ENCODE measurements at regions not wholly inside any gene's neighbourhood (a gene's known extent, or its start where the extent isn't known, plus 50 kb on each side); places are given as distances from the start of the nearest gene placed in this dataset.

DNA sequence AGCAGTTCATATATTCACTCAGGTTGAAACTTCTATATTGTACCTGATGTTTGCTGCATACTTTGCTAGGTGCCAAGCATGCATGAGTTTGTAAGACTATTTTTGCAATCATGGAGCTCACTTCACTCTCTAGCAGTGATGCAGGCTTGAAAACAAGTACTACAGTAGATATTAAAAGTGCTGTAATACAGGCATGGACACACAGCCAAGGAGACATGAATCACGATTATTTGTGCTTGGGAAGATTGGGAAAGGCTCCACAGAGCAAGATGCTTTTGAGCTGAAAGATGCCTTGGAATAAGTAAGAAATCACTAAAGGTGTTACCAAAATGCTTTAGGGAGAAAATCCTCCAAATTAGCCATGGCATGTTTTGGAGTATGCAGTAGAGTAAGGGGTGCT is 427.4 kb downstream of the UTRN start:
- H3K36me3 ChIP-seq (ENCODE audit: insufficient read depth, low read length) = no peaks in the 10 kb centered on the region
- H3K27me3 ChIP-seq (ENCODE audit: insufficient read depth, low read length) = no peaks in the 10 kb centered on the region
- H3K9me3 ChIP-seq (ENCODE audit: low read length) = no peaks in the 10 kb centered on the region
- H3K4me1 ChIP-seq (ENCODE audit: insufficient read depth, low read length) = peaks cover 10% of the 10 kb centered on the region
- no peak overlapping the region for H3K4me3 ChIP-seq (ENCODE audit: low read length)
- H2AFZ ChIP-seq (ENCODE audit: low read depth, low read length) = no peak overlapping the region

DNA sequence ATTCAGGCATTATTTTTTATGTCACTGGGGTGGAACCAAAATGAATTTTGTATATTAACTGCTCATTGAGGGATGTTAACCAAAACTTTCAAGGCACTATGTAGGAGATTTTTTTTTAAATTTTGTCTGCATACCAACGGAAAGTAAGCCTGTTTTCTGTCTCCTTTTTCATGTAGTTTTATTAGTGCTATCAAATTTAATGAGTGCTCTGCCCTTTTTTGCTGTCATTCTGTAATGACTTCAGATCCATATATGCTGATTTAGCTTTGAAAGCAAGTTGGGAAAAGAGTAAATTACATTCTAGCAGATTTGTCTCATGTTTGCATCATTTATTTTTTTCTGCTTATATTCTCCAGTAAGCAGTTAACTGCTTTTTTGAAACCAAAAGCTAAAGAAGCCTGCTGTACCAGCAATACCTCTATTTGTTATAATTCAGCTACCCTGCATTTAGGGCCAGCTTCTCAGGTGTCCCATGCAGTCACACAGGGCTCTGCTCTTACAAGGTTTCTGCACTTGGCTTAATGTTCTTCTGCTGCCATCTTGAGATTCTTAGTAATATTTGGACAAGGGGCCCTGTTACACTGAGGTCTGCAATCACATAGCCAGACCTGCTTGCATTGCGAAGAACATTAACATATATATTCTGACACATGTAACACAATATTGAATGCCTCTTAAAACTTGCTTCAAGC is 429.0 kb downstream of the UTRN start:
- H3K4me1 ChIP-seq (ENCODE audit: insufficient read depth, low read length) = peaks cover 10% of the 10 kb centered on the region
- H3K9me3 ChIP-seq (ENCODE audit: low read length) = no peaks in the 10 kb centered on the region
- no peaks in the 10 kb centered on the region for H3K36me3 ChIP-seq (ENCODE audit: insufficient read depth, low read length)
- H2AFZ ChIP-seq (ENCODE audit: low read depth, low read length) = no peak overlapping the region
- no peaks in the 10 kb centered on the region for H3K27me3 ChIP-seq (ENCODE audit: insufficient read depth, low read length)
- no peak overlapping the region for H3K4me3 ChIP-seq (ENCODE audit: low read length)

DNA sequence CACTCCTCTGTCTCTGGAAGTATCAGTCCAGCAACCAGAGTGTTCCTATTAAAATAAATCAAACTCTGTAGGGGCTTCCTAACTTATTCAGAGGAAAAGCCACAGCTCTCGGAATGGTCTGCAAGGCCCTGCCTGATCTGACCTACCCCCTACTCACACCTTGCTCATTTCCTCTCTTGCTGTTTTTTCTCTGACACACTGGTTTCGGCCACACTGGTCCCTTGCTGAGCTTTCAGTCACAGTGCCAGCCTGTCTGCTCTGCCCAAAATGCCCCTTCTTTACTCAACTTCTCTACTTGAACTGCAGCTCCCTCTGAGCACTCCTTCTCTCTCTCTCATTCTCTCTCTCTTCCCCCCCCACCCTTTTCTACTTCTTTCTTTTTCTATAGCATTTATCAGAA is 430.2 kb downstream of the UTRN start:
- Histone ChIP-seq H3K36me3 (ENCODE audit: insufficient read depth, low read length) (no peaks in the 10 kb centered on the region), H3K9me3 (ENCODE audit: low read length) (no peaks in the 10 kb centered on the region), H3K4me3 (ENCODE audit: low read length) (no peak overlapping the region), H3K4me1 (ENCODE audit: insufficient read depth, low read length) (peaks cover 10% of the 10 kb centered on the region), H2AFZ (ENCODE audit: low read depth, low read length) (no peak overlapping the region), H3K27me3 (ENCODE audit: insufficient read depth, low read length) (no peaks in the 10 kb centered on the region)

DNA sequence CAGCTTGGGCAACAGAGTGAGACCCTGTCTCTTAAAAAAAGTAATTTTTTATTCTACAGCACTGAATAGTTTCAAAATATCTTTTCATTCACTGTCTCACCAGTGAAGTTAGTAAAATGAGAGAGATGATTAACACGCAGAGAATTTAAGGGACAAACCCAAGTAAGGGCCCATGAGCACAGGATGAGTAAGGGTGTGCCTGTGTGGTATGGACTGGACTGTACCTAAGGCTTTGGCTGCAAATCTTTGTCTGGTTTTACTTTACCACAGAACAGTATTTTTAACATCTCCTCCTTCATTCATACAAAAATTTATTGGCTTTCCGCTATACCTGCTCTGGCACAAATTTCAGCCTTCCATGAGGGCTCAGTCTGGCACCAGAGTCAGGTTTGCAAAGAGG is 433.3 kb downstream of the UTRN start:
- Histone ChIP-seq H3K4me3 (ENCODE audit: low read length) (no peak overlapping the region), H3K36me3 (ENCODE audit: insufficient read depth, low read length) (no peaks in the 10 kb centered on the region), H3K27me3 (ENCODE audit: insufficient read depth, low read length) (no peaks in the 10 kb centered on the region), H3K9me3 (ENCODE audit: low read length) (peaks cover 2% of the 10 kb centered on the region), H2AFZ (ENCODE audit: low read depth, low read length) (no peak overlapping the region), H3K4me1 (ENCODE audit: insufficient read depth, low read length) (peaks cover 10% of the 10 kb centered on the region)

DNA sequence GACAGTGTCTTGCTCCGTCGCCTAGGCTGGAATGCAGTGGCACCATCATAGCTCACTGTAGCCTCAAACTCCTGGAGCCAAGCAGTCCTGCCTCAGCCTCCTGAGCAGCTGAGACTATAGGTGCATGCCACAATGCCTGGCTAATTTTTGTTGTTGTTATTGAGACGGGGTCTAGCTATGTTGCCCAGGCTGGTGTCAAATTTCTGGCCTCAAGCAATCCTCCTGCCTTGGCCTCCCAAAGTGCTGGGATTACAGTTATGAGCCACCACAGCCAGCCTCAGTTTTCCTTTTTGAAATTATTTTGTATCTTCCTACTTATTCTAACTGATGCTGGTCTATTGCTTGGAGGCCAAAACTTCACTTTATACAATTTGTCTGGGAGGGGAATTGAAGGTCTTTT is 436.1 kb downstream of the UTRN start:
- Histone ChIP-seq H2AFZ (ENCODE audit: low read depth, low read length) (no peak overlapping the region), H3K4me3 (ENCODE audit: low read length) (no peak overlapping the region), H3K36me3 (ENCODE audit: insufficient read depth, low read length) (no peaks in the 10 kb centered on the region), H3K4me1 (ENCODE audit: insufficient read depth, low read length) (no peaks in the 10 kb centered on the region), H3K9me3 (ENCODE audit: low read length) (peaks cover 2% of the 10 kb centered on the region), H3K27me3 (ENCODE audit: insufficient read depth, low read length) (no peaks in the 10 kb centered on the region)

DNA sequence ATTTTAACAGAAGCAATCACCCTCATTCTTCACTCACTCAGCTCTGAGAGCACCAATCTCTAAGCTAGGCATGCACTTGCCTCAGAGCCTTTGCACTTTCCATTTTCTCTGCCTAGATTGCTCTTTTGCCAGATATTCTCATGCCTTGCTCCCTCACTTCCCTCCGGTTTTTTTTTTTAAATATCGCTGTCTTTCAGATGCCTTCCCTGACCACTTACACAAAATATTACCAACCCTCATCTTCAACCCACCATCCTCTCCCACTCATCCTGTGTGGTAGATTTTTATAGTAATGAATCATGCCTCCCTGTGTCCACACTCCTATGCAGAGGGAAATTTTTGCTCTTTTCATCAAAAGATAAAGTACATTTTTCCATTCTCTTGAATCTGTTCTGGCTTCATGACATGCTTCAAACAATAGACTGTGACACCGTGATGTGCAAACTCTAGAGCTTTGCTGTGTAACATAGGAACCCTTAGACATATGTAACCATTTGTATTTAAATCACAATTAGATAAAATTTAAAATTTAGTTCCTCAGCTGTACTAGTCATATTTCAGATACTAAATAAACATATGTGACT is 437.1 kb downstream of the UTRN start:
- H3K9me3 ChIP-seq (ENCODE audit: low read length) = peaks cover 2% of the 10 kb centered on the region
- no peak overlapping the region for H3K4me3 ChIP-seq (ENCODE audit: low read length)
- no peak overlapping the region for H2AFZ ChIP-seq (ENCODE audit: low read depth, low read length)
- H3K4me1 ChIP-seq (ENCODE audit: insufficient read depth, low read length) = no peaks in the 10 kb centered on the region
- no peaks in the 10 kb centered on the region for H3K27me3 ChIP-seq (ENCODE audit: insufficient read depth, low read length)
- no peaks in the 10 kb centered on the region for H3K36me3 ChIP-seq (ENCODE audit: insufficient read depth, low read length)

DNA sequence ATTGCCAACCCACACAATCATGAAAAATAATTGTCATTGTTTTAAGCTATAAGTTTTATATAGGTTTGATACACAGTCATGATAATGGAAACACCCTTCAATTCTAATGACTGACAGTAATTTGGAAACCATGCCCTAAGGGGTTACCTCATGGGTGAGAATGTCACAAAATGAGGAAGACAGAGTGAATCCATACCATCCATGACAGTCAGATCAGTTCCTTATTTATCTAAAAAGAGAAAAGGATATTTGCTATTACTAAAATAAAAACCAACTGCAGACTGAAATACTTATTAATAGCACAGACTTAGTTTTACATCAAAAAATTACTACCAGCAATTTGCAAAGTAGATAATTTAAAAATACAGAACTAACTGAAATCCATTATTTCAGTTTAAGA is 437.8 kb downstream of the UTRN start:
- Histone ChIP-seq H3K4me3 (ENCODE audit: low read length) (no peak overlapping the region), H3K4me1 (ENCODE audit: insufficient read depth, low read length) (no peaks in the 10 kb centered on the region), H3K27me3 (ENCODE audit: insufficient read depth, low read length) (no peaks in the 10 kb centered on the region), H3K36me3 (ENCODE audit: insufficient read depth, low read length) (no peaks in the 10 kb centered on the region), H2AFZ (ENCODE audit: low read depth, low read length) (no peak overlapping the region), H3K9me3 (ENCODE audit: low read length) (peaks cover 2% of the 10 kb centered on the region)

DNA sequence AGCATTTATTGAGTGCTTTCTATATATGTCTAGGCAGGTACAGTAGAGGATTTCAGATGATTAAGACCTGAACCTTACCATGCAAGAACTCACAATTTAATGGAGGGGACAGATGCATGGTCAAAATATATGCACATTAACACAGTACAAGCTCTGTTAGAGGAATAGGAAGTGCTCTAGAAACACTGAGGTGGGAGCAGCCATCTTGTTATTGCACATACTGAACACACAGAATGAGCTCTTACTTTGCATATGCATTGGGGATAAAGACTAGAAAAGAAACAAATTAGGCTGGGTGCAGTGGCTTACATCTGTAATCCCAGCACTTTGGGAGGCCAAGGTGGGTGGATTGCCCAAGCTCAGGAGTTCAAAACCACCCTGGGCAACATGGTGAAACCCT is 438.3 kb downstream of the UTRN start:
- no peaks in the 10 kb centered on the region for H3K36me3 ChIP-seq (ENCODE audit: insufficient read depth, low read length)
- no peaks in the 10 kb centered on the region for H3K4me1 ChIP-seq (ENCODE audit: insufficient read depth, low read length)
- no peaks in the 10 kb centered on the region for H3K27me3 ChIP-seq (ENCODE audit: insufficient read depth, low read length)
- H3K9me3 ChIP-seq (ENCODE audit: low read length) = peaks cover 2% of the 10 kb centered on the region
- no peak overlapping the region for H3K4me3 ChIP-seq (ENCODE audit: low read length)
- no peak overlapping the region for H2AFZ ChIP-seq (ENCODE audit: low read depth, low read length)

DNA sequence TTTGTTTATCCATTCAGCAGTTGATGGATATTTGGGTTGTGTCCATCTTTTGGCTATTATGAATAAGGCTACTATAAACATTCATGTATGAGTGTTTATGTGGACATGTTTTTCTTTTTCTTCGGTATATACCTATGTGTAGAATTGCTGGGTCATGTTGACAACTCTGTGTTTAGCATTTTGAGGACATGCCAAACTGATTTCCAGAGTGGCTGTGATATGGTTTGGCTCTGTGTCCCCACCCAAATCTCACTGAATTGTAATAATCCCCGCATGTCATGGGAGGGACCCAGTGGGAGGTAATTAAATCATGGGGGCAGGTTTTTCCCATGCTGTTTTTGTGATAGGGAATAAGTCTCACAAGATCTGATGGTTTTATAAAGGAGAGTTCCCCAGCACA is 439.7 kb downstream of the UTRN start:
- H3K27me3 ChIP-seq (ENCODE audit: insufficient read depth, low read length) = no peaks in the 10 kb centered on the region

DNA sequence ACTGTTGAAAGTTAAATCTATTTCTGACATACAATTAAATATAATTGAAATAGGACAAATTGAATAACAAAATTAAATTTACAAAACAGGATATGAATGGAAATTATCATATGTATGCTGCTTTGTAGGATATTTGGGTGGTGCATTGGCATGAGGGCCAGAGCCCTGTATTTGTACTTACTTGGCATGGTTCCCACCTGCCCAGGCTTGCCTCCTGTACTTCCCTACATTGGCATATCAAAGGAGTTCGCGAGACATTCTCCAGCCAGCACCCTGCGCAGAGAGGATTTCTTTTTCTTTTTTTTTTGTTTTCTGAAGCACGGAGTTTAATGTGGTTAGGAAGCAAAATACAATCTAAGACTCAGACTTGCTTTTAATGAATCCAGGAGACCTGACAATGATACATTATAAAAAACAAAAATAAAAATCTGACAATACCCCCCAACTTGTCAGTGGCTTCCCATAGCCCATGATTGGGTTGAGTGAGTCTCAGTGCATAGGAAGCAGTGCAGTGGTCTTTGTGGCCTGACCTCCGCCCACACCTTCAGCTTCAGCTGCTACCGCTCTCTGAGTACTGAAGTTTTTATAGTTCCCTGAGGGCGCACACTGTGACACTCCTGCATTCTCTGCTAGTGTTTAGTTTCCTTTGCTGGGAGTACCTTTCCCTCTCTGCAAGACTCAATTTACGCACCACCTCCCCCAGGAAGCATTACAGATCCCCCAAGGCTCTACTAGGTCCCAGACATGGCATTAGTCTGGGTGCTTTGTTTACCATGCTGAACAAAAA is 440.8 kb downstream of the UTRN start:
- no peaks in the 10 kb centered on the region for H3K27me3 ChIP-seq (ENCODE audit: insufficient read depth, low read length)

More for the DNA sequence above, 439.7 kb downstream of the UTRN start:
- Histone ChIP-seq H3K4me1 (ENCODE audit: insufficient read depth, low read length) (no peaks in the 10 kb centered on the region), H2AFZ (ENCODE audit: low read depth, low read length) (no peak overlapping the region), H3K4me3 (ENCODE audit: low read length) (no peak overlapping the region), H3K9me3 (ENCODE audit: low read length) (peaks cover 2% of the 10 kb centered on the region), H3K36me3 (ENCODE audit: insufficient read depth, low read length) (no peaks in the 10 kb centered on the region)

DNA sequence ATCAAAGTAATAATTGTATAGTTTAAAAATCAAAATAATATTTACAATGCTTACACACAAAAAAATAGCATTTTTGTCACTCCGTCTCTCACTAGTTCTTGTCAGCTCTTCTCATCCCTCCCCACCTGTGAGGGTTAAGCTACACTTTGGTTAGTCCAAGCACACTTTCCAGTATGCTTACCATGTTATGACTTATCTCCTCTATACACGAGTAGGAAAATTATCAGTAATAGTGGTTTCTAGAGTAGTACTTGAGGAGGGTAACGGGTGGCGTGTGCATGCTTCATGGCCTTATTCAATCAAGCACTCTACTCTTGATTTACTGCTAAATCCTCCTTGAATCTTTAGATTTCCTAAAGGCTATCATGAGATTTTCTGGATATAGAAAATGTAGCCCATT is 443.7 kb downstream of the UTRN start:
- H2AFZ ChIP-seq (ENCODE audit: low read depth, low read length) = no peak overlapping the region
- H3K27me3 ChIP-seq (ENCODE audit: insufficient read depth, low read length) = no peaks in the 10 kb centered on the region
- H3K4me1 ChIP-seq (ENCODE audit: insufficient read depth, low read length) = no peaks in the 10 kb centered on the region
- no peaks in the 10 kb centered on the region for H3K9me3 ChIP-seq (ENCODE audit: low read length)
- H3K36me3 ChIP-seq (ENCODE audit: insufficient read depth, low read length) = peaks cover 16% of the 10 kb centered on the region
- no peak overlapping the region for H3K4me3 ChIP-seq (ENCODE audit: low read length)

More for the DNA sequence above, 440.8 kb downstream of the UTRN start:
- Histone ChIP-seq H3K4me1 (ENCODE audit: insufficient read depth, low read length) (no peaks in the 10 kb centered on the region), H2AFZ (ENCODE audit: low read depth, low read length) (no peak overlapping the region), H3K4me3 (ENCODE audit: low read length) (no peak overlapping the region), H3K9me3 (ENCODE audit: low read length) (peaks cover 2% of the 10 kb centered on the region), H3K36me3 (ENCODE audit: insufficient read depth, low read length) (no peaks in the 10 kb centered on the region)

DNA sequence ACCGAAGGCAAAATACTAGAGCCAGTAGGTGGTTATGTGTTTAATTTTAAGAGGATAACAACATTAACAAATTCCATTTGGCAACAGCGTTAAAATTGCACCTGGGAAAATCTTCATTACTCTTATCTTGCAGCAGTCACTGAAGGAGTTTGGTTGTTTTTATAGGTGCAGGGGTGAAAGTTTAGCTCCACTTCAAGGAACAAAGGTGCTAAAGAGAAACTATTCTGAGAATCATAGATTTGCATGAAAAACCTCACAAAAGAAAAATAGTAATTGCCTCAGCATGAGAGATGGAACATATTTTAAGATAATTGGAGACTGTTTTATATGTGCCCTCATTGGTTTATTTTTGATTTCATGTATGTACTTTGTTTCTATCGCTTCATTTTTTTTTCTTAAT is 444.4 kb downstream of the UTRN start:
- Histone ChIP-seq H3K4me3 (ENCODE audit: low read length) (no peak overlapping the region), H3K4me1 (ENCODE audit: insufficient read depth, low read length) (no peaks in the 10 kb centered on the region), H3K36me3 (ENCODE audit: insufficient read depth, low read length) (peaks cover 16% of the 10 kb centered on the region), H3K9me3 (ENCODE audit: low read length) (no peaks in the 10 kb centered on the region), H3K27me3 (ENCODE audit: insufficient read depth, low read length) (no peaks in the 10 kb centered on the region), H2AFZ (ENCODE audit: low read depth, low read length) (no peak overlapping the region)

DNA sequence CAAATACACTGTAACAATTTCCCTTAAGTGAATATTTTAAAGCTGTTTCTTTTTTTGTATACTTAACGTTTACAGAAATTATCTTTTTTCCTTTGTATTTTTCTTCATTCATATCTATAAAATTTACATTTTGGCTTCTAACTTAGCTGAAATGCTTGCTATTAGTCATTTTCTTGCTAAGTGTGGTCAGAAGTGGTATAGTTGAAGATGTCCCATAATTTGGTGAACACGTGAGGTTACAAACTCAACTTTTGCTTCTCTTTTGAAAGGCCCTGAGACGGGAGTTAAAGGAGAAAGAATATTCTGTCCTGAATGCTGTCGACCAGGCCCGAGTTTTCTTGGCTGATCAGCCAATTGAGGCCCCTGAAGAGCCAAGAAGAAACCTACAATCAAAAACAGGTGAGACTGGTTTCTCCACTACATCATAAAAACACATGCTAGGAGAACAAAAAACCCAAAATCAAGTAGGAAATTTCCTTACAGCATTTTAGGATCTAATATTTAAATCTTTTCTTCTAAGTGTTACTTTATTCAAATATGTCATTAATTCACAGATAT is 445.0 kb downstream of the UTRN start:
- no peaks in the 10 kb centered on the region for H3K4me1 ChIP-seq (ENCODE audit: insufficient read depth, low read length)
- H2AFZ ChIP-seq (ENCODE audit: low read depth, low read length) = no peak overlapping the region
- no peaks in the 10 kb centered on the region for H3K27me3 ChIP-seq (ENCODE audit: insufficient read depth, low read length)
- peaks cover 16% of the 10 kb centered on the region for H3K36me3 ChIP-seq (ENCODE audit: insufficient read depth, low read length)
- no peak overlapping the region for H3K4me3 ChIP-seq (ENCODE audit: low read length)
- H3K9me3 ChIP-seq (ENCODE audit: low read length) = no peaks in the 10 kb centered on the region

All from neuron (in vitro differentiated cells).